Neural cell (in vitro differentiated cells): ENCODE measurements at regions not wholly inside any gene's neighbourhood (a gene's known extent, or its start where the extent isn't known, plus 50 kb on each side); places are given as distances from the start of the nearest gene placed in this dataset.

Experiments
- H2AFZ ChIP-seq: fragments of 200-600, 300-800 bp; sonication (generic), shearing (Covaris generic); 2 replicates; pipeline ENCODE4 v1.6.0; 2014; ENCODE audit warnings: low read depth, mild to moderate bottlenecking, antibody characterized with exemption, low read length, moderate library complexity
- H3F3A ChIP-seq: fragments of 200-600 bp; shearing (Covaris generic); 2 replicates; pipeline ENCODE4 v1.6.1; 2016; ENCODE audit warnings: mild to moderate bottlenecking, moderate library complexity, mixed read lengths, antibody characterized with exemption, low read length; ENCODE audit not compliant: insufficient read depth, poor library complexity, severe bottlenecking
- H3K27ac ChIP-seq: fragments of 200-600, 300-800 bp; sonication (generic), shearing (Covaris generic); 2 replicates; pipeline ENCODE4 v1.5.1; 2014; ENCODE audit warnings: mild to moderate bottlenecking, low read length, moderate library complexity
- H3K27me3 ChIP-seq: fragments of 300-800, 200-600 bp; sonication (generic), shearing (Covaris generic); 2 replicates; pipeline ENCODE4 v1.6.0; 2014; ENCODE audit warnings: mild to moderate bottlenecking, low read depth, low read length, moderate library complexity; ENCODE audit not compliant: insufficient read depth
- H3K36me3 ChIP-seq: fragments of 300-800, 200-600 bp; sonication (generic), shearing (Covaris generic); 2 replicates; pipeline ENCODE4 v1.5.1; 2014; ENCODE audit warnings: mild to moderate bottlenecking, antibody characterized with exemption, low read length, moderate library complexity; ENCODE audit not compliant: insufficient read depth
- H3K4me2 ChIP-seq: fragments of 300-800, 200-600 bp; sonication (generic), shearing (Covaris generic); 2 replicates; pipeline ENCODE4 v1.6.0; 2014; ENCODE audit warnings: mild to moderate bottlenecking, low read length
- H3K4me3 ChIP-seq: fragments of 300-800, 200-600 bp; sonication (generic), shearing (Covaris generic); 2 replicates; pipeline ENCODE4 v1.5.1; 2014; ENCODE audit warnings: mild to moderate bottlenecking, low read length, moderate library complexity
- H3K79me2 ChIP-seq: fragments of 200-600 bp; shearing (Covaris generic); replicated peaks from 2 replicates; pipeline ENCODE4 v1.6.0; 2014; ENCODE audit warnings: mild to moderate bottlenecking, low read length, moderate library complexity; ENCODE audit not compliant: insufficient read depth
- H3K9ac ChIP-seq: fragments of 300-800, 200-600 bp; sonication (generic), shearing (Covaris generic); 2 replicates; pipeline ENCODE4 v1.6.1; 2016; ENCODE audit warnings: mild to moderate bottlenecking, low read length, mixed read lengths
- H3K9me2 ChIP-seq: fragments of 200-600 bp; shearing (Covaris generic); 2 replicates; pipeline ENCODE4 v1.6.1; 2016; ENCODE audit warnings: mild to moderate bottlenecking, low read length, mixed read lengths; ENCODE audit not compliant: insufficient read depth
- H3K9me3 ChIP-seq: fragments of 200-600, 300-800 bp; sonication (generic), shearing (Covaris generic); 2 replicates; pipeline ENCODE4 v1.6.1; 2016; ENCODE audit warnings: mild to moderate bottlenecking, mixed run types, low read length, moderate library complexity, mixed read lengths
- H4K20me1 ChIP-seq: fragments of 200-600 bp; shearing (Covaris generic); 2 replicates; pipeline ENCODE4 v1.6.1; 2016; ENCODE audit warnings: mild to moderate bottlenecking, mixed run types; ENCODE audit not compliant: insufficient read depth
- CTCF ChIP-seq: fragments of 450-650 bp; IDR thresholded peaks from 2 replicates; pipeline ENCODE4 v1.5.1; 2014; ENCODE audit warnings: antibody characterized with exemption, mild to moderate bottlenecking, moderate library complexity; ENCODE audit not compliant: poor library complexity, severe bottlenecking
- EP300 ChIP-seq: fragments of 450-650 bp; conservative IDR thresholded peaks from 2 replicates; pipeline ENCODE4 v1.6.1; 2014; ENCODE audit warnings: antibody characterized with exemption, mild to moderate bottlenecking, moderate library complexity; ENCODE audit not compliant: poor library complexity, severe bottlenecking
- EZH2 ChIP-seq: fragments of 200-600, 300-800 bp; shearing (Covaris generic), sonication (generic); IDR thresholded peaks from 2 replicates; pipeline ENCODE4 v1.6.1; 2014; ENCODE audit warnings: antibody characterized with exemption, low read length, borderline replicate concordance, mild to moderate bottlenecking; ENCODE audit not compliant: insufficient read depth, poor library complexity, severe bottlenecking
- MXI1 ChIP-seq: fragments of 450-650 bp; conservative IDR thresholded peaks from 2 replicates; pipeline ENCODE4 v1.6.1; 2014; ENCODE audit warnings: antibody characterized with exemption, mild to moderate bottlenecking; ENCODE audit not compliant: poor library complexity, severe bottlenecking
- POLR2AphosphoS5 ChIP-seq: IDR thresholded peaks from 2 replicates; pipeline ENCODE4 v1.6.1; 2012
- RAD21 ChIP-seq: fragments of 450-650 bp; conservative IDR thresholded peaks from 2 replicates; pipeline ENCODE4 v1.6.1; 2014; ENCODE audit warnings: antibody characterized with exemption, mild to moderate bottlenecking, moderate library complexity
- SMC3 ChIP-seq: fragments of 450-650 bp; conservative IDR thresholded peaks from 2 replicates; pipeline ENCODE4 v1.6.1; 2014; ENCODE audit warnings: antibody characterized with exemption, mild to moderate bottlenecking, moderate library complexity; ENCODE audit not compliant: poor library complexity
- TAF1 ChIP-seq: IDR thresholded peaks from 2 replicates; pipeline ENCODE4 v1.6.1; 2012; ENCODE audit warnings: low read depth
- TF ChIP-seq, protein P1 (sequence below): IDR thresholded peaks from 2 replicates; pipeline ENCODE4 v1.6.1; 2012; ENCODE audit warnings: borderline replicate concordance

DNA sequence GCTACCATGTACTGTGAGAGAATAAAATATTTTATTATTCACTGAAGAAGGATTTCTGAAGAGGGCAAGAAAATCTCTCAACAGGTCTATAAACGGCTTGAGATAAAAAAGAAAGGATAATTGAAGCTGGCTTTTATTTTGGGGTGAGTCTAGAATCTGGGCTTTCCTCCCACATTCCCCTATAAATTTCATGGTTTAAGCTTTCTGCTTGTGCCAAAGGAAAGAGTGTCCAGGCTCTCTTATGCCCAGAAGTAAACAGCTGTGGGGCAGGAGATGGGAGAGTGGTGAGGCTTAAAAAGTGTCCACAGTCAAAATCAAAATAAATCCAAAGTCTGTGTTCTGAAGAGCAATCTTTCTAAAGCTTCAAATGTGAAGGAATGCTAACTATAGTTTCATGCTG lies 942.2 kb upstream of the MIR17HG start:
- Histone ChIP-seq H3K79me2 (no peaks in the 10 kb centered on the region), H3K36me3 (no peaks in the 10 kb centered on the region), H3K4me2 (no peak overlapping the region), H3K27ac (no peak overlapping the region), H3K9ac (no peak overlapping the region), H3F3A (no peaks in the 10 kb centered on the region), H3K4me3 (no peak overlapping the region), H4K20me1 (no peaks in the 10 kb centered on the region), H3K27me3 (no peaks in the 10 kb centered on the region), H3K9me3 (no peaks in the 10 kb centered on the region), H3K9me2 (no peaks in the 10 kb centered on the region), H2AFZ (no peak overlapping the region)
- TF ChIP-seq CTCF (no peak), SMC3 (no peak), EP300 (no peak), MXI1 (no peak), RAD21 (no peak), POLR2AphosphoS5 (no peak), EZH2 (no peak), TAF1 (no peak)
- TF ChIP-seq, protein P1, sequence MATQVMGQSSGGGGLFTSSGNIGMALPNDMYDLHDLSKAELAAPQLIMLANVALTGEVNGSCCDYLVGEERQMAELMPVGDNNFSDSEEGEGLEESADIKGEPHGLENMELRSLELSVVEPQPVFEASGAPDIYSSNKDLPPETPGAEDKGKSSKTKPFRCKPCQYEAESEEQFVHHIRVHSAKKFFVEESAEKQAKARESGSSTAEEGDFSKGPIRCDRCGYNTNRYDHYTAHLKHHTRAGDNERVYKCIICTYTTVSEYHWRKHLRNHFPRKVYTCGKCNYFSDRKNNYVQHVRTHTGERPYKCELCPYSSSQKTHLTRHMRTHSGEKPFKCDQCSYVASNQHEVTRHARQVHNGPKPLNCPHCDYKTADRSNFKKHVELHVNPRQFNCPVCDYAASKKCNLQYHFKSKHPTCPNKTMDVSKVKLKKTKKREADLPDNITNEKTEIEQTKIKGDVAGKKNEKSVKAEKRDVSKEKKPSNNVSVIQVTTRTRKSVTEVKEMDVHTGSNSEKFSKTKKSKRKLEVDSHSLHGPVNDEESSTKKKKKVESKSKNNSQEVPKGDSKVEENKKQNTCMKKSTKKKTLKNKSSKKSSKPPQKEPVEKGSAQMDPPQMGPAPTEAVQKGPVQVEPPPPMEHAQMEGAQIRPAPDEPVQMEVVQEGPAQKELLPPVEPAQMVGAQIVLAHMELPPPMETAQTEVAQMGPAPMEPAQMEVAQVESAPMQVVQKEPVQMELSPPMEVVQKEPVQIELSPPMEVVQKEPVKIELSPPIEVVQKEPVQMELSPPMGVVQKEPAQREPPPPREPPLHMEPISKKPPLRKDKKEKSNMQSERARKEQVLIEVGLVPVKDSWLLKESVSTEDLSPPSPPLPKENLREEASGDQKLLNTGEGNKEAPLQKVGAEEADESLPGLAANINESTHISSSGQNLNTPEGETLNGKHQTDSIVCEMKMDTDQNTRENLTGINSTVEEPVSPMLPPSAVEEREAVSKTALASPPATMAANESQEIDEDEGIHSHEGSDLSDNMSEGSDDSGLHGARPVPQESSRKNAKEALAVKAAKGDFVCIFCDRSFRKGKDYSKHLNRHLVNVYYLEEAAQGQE = no peak

GRCh38 chr13:90412980-90413379 lies 934.5 kb upstream of the MIR17HG start:
- H3K27ac ChIP-seq = no peak overlapping the region
- H3F3A ChIP-seq = no peaks in the 10 kb centered on the region
- no peak overlapping the region for H2AFZ ChIP-seq

GRCh38 chr13:90413548-90413947 lies 933.9 kb upstream of the MIR17HG start:
- H3K27me3 ChIP-seq = no peaks in the 10 kb centered on the region
- H3K9ac ChIP-seq = no peak overlapping the region
- no peak overlapping the region for H2AFZ ChIP-seq
- no peaks in the 10 kb centered on the region for H3K9me2 ChIP-seq
- H3K79me2 ChIP-seq = no peaks in the 10 kb centered on the region
- H4K20me1 ChIP-seq = no peaks in the 10 kb centered on the region
- no peaks in the 10 kb centered on the region for H3F3A ChIP-seq
- no peak for TF ChIP-seq EZH2
- TF ChIP-seq CTCF = no peak
- no peak for TF ChIP-seq MXI1
- TF ChIP-seq POLR2AphosphoS5 = no peak
- TF ChIP-seq RAD21 = no peak
- H3K27ac ChIP-seq = no peak overlapping the region
- no peak overlapping the region for H3K4me3 ChIP-seq
- no peak overlapping the region for H3K4me2 ChIP-seq
- H3K36me3 ChIP-seq = no peaks in the 10 kb centered on the region
- H3K9me3 ChIP-seq = no peaks in the 10 kb centered on the region

More at GRCh38 chr13:90412980-90413379, 934.5 kb upstream of the MIR17HG start:
- H3K79me2 ChIP-seq = no peaks in the 10 kb centered on the region
- H4K20me1 ChIP-seq = no peaks in the 10 kb centered on the region
- H3K4me3 ChIP-seq = no peak overlapping the region
- no peak for TF ChIP-seq TAF1
- TF ChIP-seq MXI1 = no peak
- H3K4me2 ChIP-seq = no peak overlapping the region
- H3K9me2 ChIP-seq = no peaks in the 10 kb centered on the region
- no peaks in the 10 kb centered on the region for H3K27me3 ChIP-seq
- no peak overlapping the region for H3K9ac ChIP-seq
- H3K36me3 ChIP-seq = no peaks in the 10 kb centered on the region
- H3K9me3 ChIP-seq = no peaks in the 10 kb centered on the region
